ENCODE measurements at regions not wholly inside any gene's neighbourhood (a gene's known extent, or its start where the extent isn't known, plus 50 kb on each side); places are given as distances from the start of the nearest gene placed in this dataset.

DNA sequence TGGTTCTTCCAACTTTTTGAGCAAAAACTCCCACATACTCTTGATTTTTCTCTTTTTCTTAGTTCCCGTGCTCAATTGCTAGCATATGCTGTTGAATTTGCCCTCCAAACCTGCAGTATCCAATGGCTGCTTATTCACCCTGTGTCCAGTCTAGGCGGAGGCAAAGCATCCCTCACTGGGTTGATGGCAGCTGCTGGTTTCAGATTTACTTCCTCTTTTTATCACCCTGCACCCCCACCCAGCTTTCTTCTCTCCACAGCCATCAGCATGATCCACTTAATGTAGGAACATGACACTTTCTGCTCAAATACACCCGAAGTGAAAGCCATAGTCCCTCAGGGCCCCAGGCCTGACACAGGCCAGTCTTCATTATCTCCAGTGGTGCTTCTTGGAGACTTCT lies 87.6 kb upstream of the ADARB2 start:
- ATAC-seq (replicated peaks in 1 of 2) (no peak), DNase-seq (no peak)
- Mint-ChIP-seq H3K9me3 (peaks cover 3% of the 10 kb centered on the region in 2 donors), H3K4me3 (no peak overlapping the region), H3K4me1 (ENCODE audit: low read depth) (no peaks in the 10 kb centered on the region), H3K27ac (no peak overlapping the region), H3K27me3 (ENCODE audit: low read depth) (peaks cover 16% of the 10 kb centered on the region), H3K36me3 (ENCODE audit: insufficient read depth in 2 of 2) (peaks cover 0 to 2% of the 10 kb centered on the region in 2 donors)

DNA sequence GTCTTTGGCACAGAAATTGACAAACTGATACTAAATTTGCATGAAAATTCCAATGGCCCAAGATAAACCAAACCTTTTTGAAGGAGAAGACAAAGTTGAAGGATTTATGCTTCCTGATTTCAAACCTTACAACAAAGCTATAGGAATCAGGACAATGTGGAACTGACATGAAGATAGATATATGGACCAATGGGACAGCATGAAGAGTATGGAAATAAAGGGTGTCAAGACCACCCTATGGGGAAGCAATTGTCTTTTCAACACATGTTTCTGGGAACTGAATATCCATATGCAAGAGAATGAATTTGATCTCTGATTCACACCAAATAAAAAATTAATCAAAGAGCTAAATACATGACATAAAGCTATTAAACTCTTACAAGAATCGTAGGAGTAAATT lies 77.2 kb upstream of the ADARB2 start:
- no peak overlapping the region for H3K27ac Mint-ChIP-seq
- no peak overlapping the region for H3K4me3 Mint-ChIP-seq
- ATAC-seq (replicated peaks in 1 of 2) = no peak
- H3K36me3 Mint-ChIP-seq (ENCODE audit: insufficient read depth in 2 of 2) = peaks cover 2 to 5% of the 10 kb centered on the region in 2 donors
- H3K9me3 Mint-ChIP-seq = peaks cover 5% of the 10 kb centered on the region in 2 donors
- DNase-seq = no peak
- H3K27me3 Mint-ChIP-seq (ENCODE audit: low read depth) = no peaks in the 10 kb centered on the region
- H3K4me1 Mint-ChIP-seq (ENCODE audit: low read depth) = no peaks in the 10 kb centered on the region

DNA sequence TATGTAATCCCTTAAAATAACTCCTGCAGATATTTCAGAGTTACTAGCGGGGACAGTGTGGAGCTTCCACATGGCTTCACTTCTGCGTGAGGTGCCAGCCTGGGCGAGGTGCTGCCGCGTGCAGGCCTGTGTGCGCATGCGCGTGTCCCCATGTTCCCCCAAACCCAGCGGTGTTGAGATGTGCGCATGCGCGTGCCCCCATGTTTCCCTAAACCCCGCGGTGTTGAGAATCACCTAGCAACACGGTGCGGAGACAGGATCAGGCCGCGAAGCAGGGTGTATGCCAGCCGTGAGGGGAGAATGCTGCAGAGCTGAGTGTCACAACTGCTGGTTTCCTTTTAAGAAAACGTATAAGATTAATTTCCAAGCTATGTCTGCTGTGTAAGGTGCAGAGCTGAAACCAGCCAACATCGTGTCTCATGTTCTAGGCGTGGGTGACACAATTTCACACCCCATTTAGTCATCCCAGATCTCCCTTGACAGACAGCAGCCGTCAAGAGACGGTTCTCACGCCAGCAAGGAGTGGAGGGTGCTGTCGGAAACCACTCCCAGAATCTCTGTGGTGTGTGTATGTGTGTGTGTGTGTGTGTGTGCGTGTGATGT lies 71.9 kb upstream of the ADARB2 start:
- ATAC-seq (replicated peaks in 1 of 2) (peak in 1 of 2 donors; percentile 60), DNase-seq (peak in 1 of 2 donors; percentile 43)
- no peaks in the 10 kb centered on the region for H3K27me3 Mint-ChIP-seq (ENCODE audit: low read depth)
- no peaks in the 10 kb centered on the region for H3K4me1 Mint-ChIP-seq (ENCODE audit: low read depth)
- H3K36me3 Mint-ChIP-seq (ENCODE audit: insufficient read depth in 2 of 2) = no peaks in the 10 kb centered on the region
- peak overlapping the region in 1 of 2 donors; percentile 29 for H3K4me3 Mint-ChIP-seq
- H3K27ac Mint-ChIP-seq = no peak overlapping the region
- H3K9me3 Mint-ChIP-seq = no peaks in the 10 kb centered on the region

DNA sequence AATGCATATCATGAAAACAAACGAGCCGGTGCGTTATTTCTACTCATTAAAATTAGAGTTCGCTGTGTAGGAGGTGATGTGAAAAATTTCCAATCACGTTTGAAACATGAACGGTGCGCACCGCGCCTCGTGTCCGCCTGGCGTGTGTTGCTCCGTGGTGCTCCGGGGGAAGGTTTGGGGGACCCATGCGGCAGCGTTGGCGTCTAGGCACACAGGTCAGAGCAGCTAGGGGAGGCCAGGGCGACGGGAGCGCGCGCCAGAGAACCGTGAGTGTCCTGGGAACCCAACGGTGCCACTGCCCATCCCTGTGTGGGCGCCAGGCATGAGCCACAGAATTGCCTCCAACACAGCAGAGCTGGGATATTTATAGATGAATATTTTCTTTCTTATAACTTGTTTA lies 70.6 kb upstream of the ADARB2 start:
- H3K4me1 Mint-ChIP-seq (ENCODE audit: low read depth) = no peaks in the 10 kb centered on the region
- no peaks in the 10 kb centered on the region for H3K9me3 Mint-ChIP-seq
- no peak for ATAC-seq (replicated peaks in 1 of 2)
- H3K27me3 Mint-ChIP-seq (ENCODE audit: low read depth) = no peaks in the 10 kb centered on the region
- no peak overlapping the region for H3K27ac Mint-ChIP-seq
- DNase-seq = no peak
- no peaks in the 10 kb centered on the region for H3K36me3 Mint-ChIP-seq (ENCODE audit: insufficient read depth in 2 of 2)
- no peak overlapping the region for H3K4me3 Mint-ChIP-seq

DNA sequence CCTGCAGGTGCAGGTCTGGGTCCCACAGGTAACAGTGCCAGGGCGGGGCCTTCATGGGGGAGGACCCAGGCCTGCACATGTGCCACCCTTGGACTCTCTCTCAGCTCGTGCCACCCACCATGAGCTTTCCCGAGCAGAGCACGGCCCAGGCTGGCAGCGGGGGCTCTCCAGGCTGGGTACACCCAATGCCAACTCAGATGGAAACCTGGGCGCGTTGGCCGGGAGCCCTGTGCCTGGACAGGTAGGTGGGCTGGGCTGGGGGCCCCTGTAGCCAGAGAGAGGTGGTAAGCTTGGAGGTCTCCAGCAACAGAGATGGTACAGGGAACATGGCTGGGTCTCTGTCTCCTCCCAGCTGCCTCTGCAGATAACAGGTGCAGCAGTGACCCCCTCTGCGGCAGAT lies 69.9 kb upstream of the ADARB2 start:
- ATAC-seq (replicated peaks in 1 of 2) (no peak), DNase-seq (no peak)
- Mint-ChIP-seq H3K36me3 (ENCODE audit: insufficient read depth in 2 of 2) (no peaks in the 10 kb centered on the region), H3K27ac (no peak overlapping the region), H3K4me1 (ENCODE audit: low read depth) (no peaks in the 10 kb centered on the region), H3K4me3 (no peak overlapping the region), H3K9me3 (no peaks in the 10 kb centered on the region), H3K27me3 (ENCODE audit: low read depth) (no peaks in the 10 kb centered on the region)

DNA sequence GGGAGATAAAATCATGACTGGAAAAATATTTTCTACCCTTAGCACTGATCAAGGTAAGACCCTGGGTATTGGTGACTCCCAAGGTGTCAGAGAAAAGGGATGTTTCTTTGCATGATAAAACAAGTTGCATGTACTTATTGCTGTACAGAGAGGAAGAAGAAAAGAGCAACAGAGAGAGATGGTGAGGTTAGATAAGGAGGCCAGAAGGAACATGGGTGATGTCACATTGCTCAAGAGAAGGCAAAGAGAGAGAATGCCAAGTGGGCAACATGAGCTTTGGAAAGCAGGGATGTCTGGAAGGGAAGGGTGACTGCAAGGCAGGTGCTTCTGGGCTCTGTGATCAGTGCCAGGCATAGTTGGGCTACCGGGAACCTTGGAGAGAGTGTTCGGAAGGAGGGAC lies 65.1 kb upstream of the ADARB2 start:
- ATAC-seq (replicated peaks in 1 of 2) = no peak
- Mint-ChIP-seq H3K27ac (no peak overlapping the region), H3K36me3 (ENCODE audit: insufficient read depth in 2 of 2) (no peaks in the 10 kb centered on the region), H3K4me1 (ENCODE audit: low read depth) (no peaks in the 10 kb centered on the region), H3K4me3 (no peak overlapping the region), H3K27me3 (ENCODE audit: low read depth) (peaks cover 6% of the 10 kb centered on the region), H3K9me3 (no peaks in the 10 kb centered on the region)
- no peak for DNase-seq

DNA sequence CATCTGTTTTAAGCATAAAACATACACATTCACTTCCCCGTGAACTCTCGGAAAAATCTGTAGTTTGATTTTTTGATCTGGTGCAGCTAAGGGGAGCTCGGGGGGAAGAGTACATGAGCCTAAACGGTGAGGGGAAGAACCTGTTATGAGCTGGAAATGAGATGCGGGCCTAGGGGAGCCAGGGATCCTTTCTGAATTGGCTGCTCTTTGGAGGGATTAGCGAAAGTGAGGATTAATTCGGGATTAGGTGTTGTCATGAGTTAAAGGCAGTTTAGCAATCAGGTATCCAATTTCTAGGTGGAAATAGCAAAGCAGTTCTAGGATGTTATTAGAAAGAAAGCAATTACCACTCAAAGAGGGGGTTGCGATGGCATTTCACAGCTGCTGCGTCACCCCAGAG lies 51.1 kb upstream of the ADARB2 start:
- Mint-ChIP-seq H3K4me3 (no peak overlapping the region), H3K27ac (no peak overlapping the region), H3K4me1 (ENCODE audit: low read depth) (no peaks in the 10 kb centered on the region), H3K9me3 (no peaks in the 10 kb centered on the region), H3K27me3 (ENCODE audit: low read depth) (no peaks in the 10 kb centered on the region), H3K36me3 (ENCODE audit: insufficient read depth in 2 of 2) (no peaks in the 10 kb centered on the region)
- no peak for DNase-seq
- ATAC-seq (replicated peaks in 1 of 2) = no peak
